Nephron progenitor cell (in vitro differentiated cells): ENCODE measurements at regions not wholly inside any gene's neighbourhood (a gene's known extent, or its start where the extent isn't known, plus 50 kb on each side); places are given as distances from the start of the nearest gene placed in this dataset.

Experiments
- DNase-seq: peaks from one replicate; pipeline ENCODE4 v3.0.0; 2021
- H3K27ac Mint-ChIP-seq: 2 replicates; pipeline ENCODE4 v1.8.0; 2021; ENCODE audit warnings: mild to moderate bottlenecking, moderate library complexity, mixed read lengths
- H3K27me3 Mint-ChIP-seq: 2 replicates; pipeline ENCODE4 v1.8.0; 2021; ENCODE audit warnings: mild to moderate bottlenecking, low read depth, mixed read lengths; ENCODE audit not compliant: poor library complexity
- H3K36me3 Mint-ChIP-seq: 2 replicates; pipeline ENCODE4 v1.8.0; 2021; ENCODE audit warnings: low read depth, mixed read lengths
- H3K4me1 Mint-ChIP-seq: 2 replicates; pipeline ENCODE4 v1.8.0; 2021; ENCODE audit warnings: mixed read lengths
- H3K4me3 Mint-ChIP-seq: 2 replicates; pipeline ENCODE4 v1.8.0; 2021; ENCODE audit warnings: mild to moderate bottlenecking, moderate library complexity, mixed read lengths
- H3K9me3 Mint-ChIP-seq: 2 replicates; pipeline ENCODE4 v1.8.0; 2021; ENCODE audit warnings: mild to moderate bottlenecking, moderate library complexity, mixed read lengths
- CTCF ChIP-seq: fragments of 200-600 bp; sonication (generic); IDR thresholded peaks from 2 replicates; pipeline ENCODE4 v1.5.0; 2021; ENCODE audit warnings: antibody characterized with exemption

DNA sequence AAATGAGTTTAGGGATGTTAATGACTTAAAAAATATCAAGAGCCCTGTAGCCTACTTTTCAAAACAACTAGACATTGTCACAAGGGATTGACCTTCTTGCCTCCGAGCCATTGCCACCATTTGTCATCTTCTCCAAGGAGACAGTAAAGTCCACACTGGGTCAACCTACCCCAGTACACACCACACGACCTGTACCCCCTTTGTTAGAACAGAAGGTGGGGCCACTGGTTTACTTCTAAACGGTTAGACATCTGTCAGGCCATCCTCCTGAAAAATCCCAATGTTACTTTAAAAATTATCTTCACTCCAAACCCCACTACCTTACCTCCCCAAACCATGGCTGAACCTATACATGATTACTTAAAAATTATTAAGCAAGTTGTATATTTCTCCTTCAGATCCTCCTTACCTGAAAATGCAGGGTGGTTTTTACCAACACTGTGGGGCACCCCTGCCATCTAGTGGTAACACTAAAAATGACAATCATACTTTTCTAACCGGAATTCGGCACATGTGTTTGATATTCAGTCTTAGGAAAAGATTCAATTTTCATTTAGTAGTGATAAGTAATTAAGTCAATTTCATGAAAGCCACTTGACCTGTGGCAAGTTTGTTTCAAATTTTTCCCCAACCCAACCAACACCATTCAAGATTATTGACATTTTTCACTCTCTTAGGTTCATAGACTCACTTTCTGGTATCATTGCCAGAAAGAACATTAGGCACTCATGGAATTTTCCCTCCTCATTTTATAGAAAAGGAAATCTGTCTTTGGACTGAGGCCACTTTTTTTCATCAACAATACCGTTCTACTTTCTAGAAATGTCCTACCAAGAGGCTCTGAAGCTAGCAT lies 265.3 kb upstream of the PKDCC start:
- no peaks in the 10 kb centered on the region for H3K36me3 Mint-ChIP-seq
- H3K4me3 Mint-ChIP-seq: no peak overlapping the region
- H3K27me3 Mint-ChIP-seq: peaks cover 14% of the 10 kb centered on the region

GRCh38 chr2:41784496-41784895 lies 263.3 kb upstream of the PKDCC start:
- Mint-ChIP-seq H3K27ac (no peak overlapping the region), H3K4me1 (no peaks in the 10 kb centered on the region), H3K9me3 (no peaks in the 10 kb centered on the region), H3K36me3 (no peaks in the 10 kb centered on the region), H3K27me3 (peaks cover 22% of the 10 kb centered on the region), H3K4me3 (no peak overlapping the region)
- DNase-seq: no peak
- no peak for TF ChIP-seq CTCF

More for the DNA sequence above, 265.3 kb upstream of the PKDCC start:
- Mint-ChIP-seq H3K9me3 (no peaks in the 10 kb centered on the region), H3K27ac (peak overlapping the region; percentile 29), H3K4me1 (no peaks in the 10 kb centered on the region)
- peak; percentile 90 for TF ChIP-seq CTCF
- DNase-seq: peak; percentile 38

DNA sequence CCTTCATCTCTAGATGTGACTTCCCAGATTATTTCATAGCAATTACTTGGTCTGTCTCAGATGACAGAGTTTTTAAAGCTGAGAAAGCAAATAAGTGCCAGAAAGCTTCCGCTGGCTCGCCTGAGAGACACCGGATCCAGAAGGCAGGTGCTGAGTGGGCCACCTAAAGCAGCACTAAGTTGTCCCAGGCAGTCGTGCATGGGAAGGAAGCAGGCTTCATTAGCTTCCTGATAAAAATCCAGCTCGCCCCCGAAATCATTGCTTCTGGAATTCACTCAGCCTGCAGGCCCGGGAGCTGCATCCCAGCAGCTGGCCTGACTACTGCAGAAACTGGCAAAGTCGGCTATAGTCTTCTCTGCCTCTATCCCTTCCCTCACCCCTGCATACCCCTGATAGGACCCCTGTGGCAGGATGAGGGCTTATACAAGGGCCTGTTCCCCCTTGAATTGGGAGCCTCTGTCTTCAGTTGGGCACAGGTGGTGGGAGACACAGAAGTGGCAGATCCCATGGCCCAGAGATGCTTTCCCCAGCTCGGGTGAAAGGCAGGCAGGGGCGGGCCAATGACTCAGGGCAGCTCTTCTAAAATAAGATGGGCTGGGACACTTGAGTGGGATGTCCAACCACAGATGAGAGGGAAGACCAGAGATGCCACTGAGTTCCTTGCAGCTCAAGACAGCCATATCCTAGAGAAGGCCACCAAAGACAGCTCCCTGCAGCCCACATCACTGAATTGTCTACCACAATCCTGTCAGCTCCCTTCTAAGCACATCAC lies 262.4 kb upstream of the PKDCC start:
- H3K36me3 Mint-ChIP-seq: no peaks in the 10 kb centered on the region
- H3K9me3 Mint-ChIP-seq: no peaks in the 10 kb centered on the region
- H3K27me3 Mint-ChIP-seq: peaks cover 22% of the 10 kb centered on the region
- no peaks in the 10 kb centered on the region for H3K4me1 Mint-ChIP-seq
- no peak for DNase-seq
- H3K4me3 Mint-ChIP-seq: no peak overlapping the region
- TF ChIP-seq CTCF: no peak
- no peak overlapping the region for H3K27ac Mint-ChIP-seq

GRCh38 chr2:41791523-41791922 lies 256.3 kb upstream of the PKDCC start:
- H3K4me1 Mint-ChIP-seq: no peaks in the 10 kb centered on the region
- peak; percentile 77 for DNase-seq
- no peak for TF ChIP-seq CTCF
- no peaks in the 10 kb centered on the region for H3K9me3 Mint-ChIP-seq
- H3K27ac Mint-ChIP-seq: no peak overlapping the region
- H3K27me3 Mint-ChIP-seq: peaks cover 12% of the 10 kb centered on the region
- H3K4me3 Mint-ChIP-seq: no peak overlapping the region
- H3K36me3 Mint-ChIP-seq: no peaks in the 10 kb centered on the region

DNA sequence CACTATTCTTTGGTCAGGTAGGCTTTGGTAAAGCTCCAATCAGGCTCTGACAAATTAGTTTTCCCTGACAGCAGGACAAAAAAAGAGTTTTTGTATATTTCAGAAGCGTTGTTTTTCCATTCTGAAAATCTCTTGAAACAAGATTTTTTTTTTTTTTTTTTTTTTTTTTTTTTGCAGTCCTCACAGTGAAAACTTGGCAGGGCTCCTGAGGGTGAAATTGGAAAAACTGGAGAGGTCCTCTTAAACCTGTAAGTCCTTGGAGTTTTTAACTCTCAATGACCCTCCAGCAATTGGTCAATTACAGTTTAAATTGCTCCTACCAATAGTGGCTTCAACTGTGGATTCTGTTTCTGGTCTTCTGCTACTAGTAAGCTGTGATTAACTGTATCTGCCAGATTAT lies 244.5 kb upstream of the PKDCC start:
- Mint-ChIP-seq H3K9me3 (peaks cover 27% of the 10 kb centered on the region), H3K4me1 (no peaks in the 10 kb centered on the region), H3K27me3 (peaks cover 9% of the 10 kb centered on the region), H3K27ac (no peak overlapping the region), H3K4me3 (no peak overlapping the region), H3K36me3 (no peaks in the 10 kb centered on the region)
- no peak for DNase-seq
- no peak for TF ChIP-seq CTCF
